Erythroblast (primary cell): ENCODE measurements at regions not wholly inside any gene's neighbourhood (a gene's known extent, or its start where the extent isn't known, plus 50 kb on each side); places are given as distances from the start of the nearest gene placed in this dataset.

Experiments
- GATA1 ChIP-seq: IDR thresholded peaks from 2 replicates; pipeline ENCODE4 v1.6.1; 2011; ENCODE audit warnings: low read depth, mild to moderate bottlenecking, control low read depth, low read length, moderate library complexity
- POLR2A ChIP-seq: IDR thresholded peaks from 2 replicates; pipeline ENCODE4 v1.6.1; 2011; ENCODE audit warnings: mild to moderate bottlenecking, low read length

DNA sequence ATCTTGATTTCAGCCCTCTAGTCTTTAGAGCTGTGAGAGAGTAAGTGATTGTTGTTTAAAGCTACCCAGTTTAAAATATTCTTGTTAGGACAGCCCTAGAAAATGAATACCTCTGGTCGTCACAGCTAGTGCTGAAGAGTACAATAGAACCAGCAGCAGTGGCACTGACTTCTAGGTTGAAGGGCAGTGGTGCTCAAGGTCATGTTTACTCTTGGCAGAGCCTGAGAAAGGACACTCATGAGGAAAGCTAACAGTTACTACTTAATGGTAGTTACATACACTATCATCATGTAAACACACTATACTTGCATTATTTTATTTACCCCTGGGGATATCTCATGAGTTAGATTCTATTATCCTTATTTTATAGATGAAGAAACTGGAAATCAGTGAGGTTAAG, 323.0 kb downstream of the SH2D4B start:
- TF ChIP-seq POLR2A (no peak), GATA1 (no peak)
